Peyer's patch (tissue), 4 donors: ENCODE measurements at regions not wholly inside any gene's neighbourhood (a gene's known extent, or its start where the extent isn't known, plus 50 kb on each side); places are given as distances from the start of the nearest gene placed in this dataset.

Experiments
- CTCF ChIP-seq, 6 experiments: fragments of 450-650 bp in 4 of 6; fragments of 200-600 bp in 2 of 6; sonication (generic) in 1 of 6; IDR thresholded peaks; one replicate each; pipeline ENCODE4 v1.5.1; 2017 to 2019; ENCODE audit warnings: antibody characterized with exemption in 6 of 6, mild to moderate bottlenecking in 3 of 6, moderate library complexity in 1 of 6
- POLR2A ChIP-seq, 2 donors: fragments of 450-650 bp; IDR thresholded peaks; one replicate each; pipeline ENCODE4 v1.5.1; 2017; ENCODE audit warnings: antibody characterized with exemption in 2 of 2, mild to moderate bottlenecking in 2 of 2, moderate library complexity in 2 of 2

- TF ChIP-seq CTCF (IDR thresholded peaks at IDR 0.05): no peak
- TF ChIP-seq POLR2A (IDR thresholded peaks at IDR 0.05): no peak
Measured at GRCh38 chr3:177811835-177812234, 614.6 kb upstream of the TBL1XR1 start.
